Activated CD4-positive, alpha-beta T cell treated with anti-CD3 and anti-CD28 coated beads, Interleukin-2, amount 10 ng/mL, durations not matched to agents 24 days and 14 days (primary cell): ENCODE measurements at regions not wholly inside any gene's neighbourhood (a gene's known extent, or its start where the extent isn't known, plus 50 kb on each side); places are given as distances from the start of the nearest gene placed in this dataset.

ENCODE experiments used
- DNase-seq: peaks from one replicate; pipeline ENCODE4 v3.0.0; 2022
- H3K27ac Mint-ChIP-seq: one replicate; pipeline ENCODE4 v1.8.0; 2022; ENCODE audit warnings: mild to moderate bottlenecking, mixed read lengths
- H3K27me3 Mint-ChIP-seq: one replicate; pipeline ENCODE4 v1.8.0; 2022; ENCODE audit warnings: mixed read lengths
- H3K36me3 Mint-ChIP-seq: one replicate; pipeline ENCODE4 v1.8.0; 2022; ENCODE audit warnings: low read depth, mild to moderate bottlenecking, mixed read lengths
- H3K4me1 Mint-ChIP-seq: one replicate; pipeline ENCODE4 v1.8.0; 2021; ENCODE audit warnings: mixed read lengths
- H3K4me3 Mint-ChIP-seq: one replicate; pipeline ENCODE4 v1.8.0; 2022; ENCODE audit warnings: mild to moderate bottlenecking, moderate library complexity, mixed read lengths
- H3K9me3 Mint-ChIP-seq: one replicate; pipeline ENCODE4 v1.8.0; 2021; ENCODE audit warnings: mixed read lengths
- intact Hi-C: fragments of 100-400 bp; cut with micrococcal nuclease; formaldehyde crosslinking; loops from one replicate; pipeline ENCODE4 v1.15.1; 2023

- H3K36me3 Mint-ChIP-seq = no peaks in the 10 kb centered on the region
Observed at GRCh38 chr10:52451817-52452216, 137.7 kb downstream of the DKK1 start.

DNA sequence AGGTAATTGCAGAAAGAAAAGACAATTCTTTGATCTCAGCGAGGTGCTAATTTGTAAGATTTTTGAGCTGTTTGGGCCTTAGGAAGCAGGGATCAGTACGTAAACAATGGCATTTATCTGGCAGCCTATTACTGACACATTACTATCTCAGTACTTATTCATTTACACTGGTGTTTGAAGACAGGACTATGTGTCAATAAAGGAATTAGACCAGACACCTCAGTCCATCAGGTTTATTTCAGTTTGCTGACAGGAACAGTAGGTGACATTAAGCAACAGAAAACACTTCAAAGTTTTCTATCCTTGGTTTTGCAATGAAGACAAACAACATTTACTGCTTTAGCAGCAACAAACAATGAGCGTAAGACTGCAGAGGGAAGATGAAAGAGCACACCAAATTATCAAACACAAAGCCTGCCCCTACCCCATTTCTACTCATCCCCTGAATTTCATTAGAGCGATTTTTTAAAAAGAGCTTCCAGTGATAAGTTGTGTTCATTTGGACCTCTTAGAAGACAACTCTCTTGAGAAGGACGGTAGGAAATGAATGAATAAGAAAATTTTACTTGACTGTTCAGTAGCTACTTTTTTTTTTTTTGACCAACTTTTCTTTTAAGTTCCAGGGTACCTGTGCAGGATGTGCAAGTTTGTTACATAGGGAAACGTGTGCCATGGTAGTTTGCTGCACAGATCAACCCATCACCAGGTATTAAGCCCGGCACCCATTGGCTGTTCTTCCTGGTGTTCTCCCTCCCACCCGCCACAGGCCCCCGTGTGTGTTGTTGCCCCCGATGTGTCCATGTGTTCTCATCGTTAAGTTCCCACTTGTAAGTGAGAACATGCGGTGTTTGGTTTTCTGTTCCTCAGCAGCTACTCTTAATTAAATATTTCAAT is 138.8 kb downstream of the DKK1 start:
- Mint-ChIP-seq H3K27me3 (no peaks in the 10 kb centered on the region), H3K9me3 (no peaks in the 10 kb centered on the region), H3K27ac (no peak overlapping the region), H3K36me3 (no peaks in the 10 kb centered on the region), H3K4me3 (no peak overlapping the region), H3K4me1 (no peaks in the 10 kb centered on the region)
- DNase-seq = no peak
- intact Hi-C loops = no loop called here

More at GRCh38 chr10:52451817-52452216, 137.7 kb downstream of the DKK1 start:
- DNase-seq = no peak
- H3K27me3 Mint-ChIP-seq = no peaks in the 10 kb centered on the region
- H3K4me1 Mint-ChIP-seq = no peaks in the 10 kb centered on the region
- H3K4me3 Mint-ChIP-seq = no peak overlapping the region
- intact Hi-C loops = no loop called here
- no peak overlapping the region for H3K27ac Mint-ChIP-seq
- H3K9me3 Mint-ChIP-seq = no peaks in the 10 kb centered on the region

DNA sequence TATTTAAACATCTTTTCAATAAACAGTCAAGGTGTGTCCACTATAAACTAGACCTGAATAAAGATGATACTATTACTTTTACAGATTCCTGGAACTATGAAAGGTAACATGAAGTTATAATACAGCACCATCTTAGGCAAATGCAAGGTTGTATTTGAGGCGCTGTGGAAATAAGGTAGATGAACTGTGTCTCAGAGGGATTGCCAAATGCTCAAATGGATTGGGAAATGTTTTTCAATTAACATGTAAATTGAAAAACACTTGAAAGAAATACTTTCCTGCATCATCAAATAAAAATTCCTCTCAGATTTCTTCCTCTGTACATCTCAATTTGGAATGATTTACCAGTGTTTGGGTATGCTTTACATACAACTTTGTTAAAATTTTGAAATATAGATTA is 139.4 kb downstream of the DKK1 start:
- intact Hi-C loops = no loop called here
- no peaks in the 10 kb centered on the region for H3K9me3 Mint-ChIP-seq
- no peak overlapping the region for H3K27ac Mint-ChIP-seq
- DNase-seq = no peak
- H3K36me3 Mint-ChIP-seq = no peaks in the 10 kb centered on the region
- H3K4me3 Mint-ChIP-seq = no peak overlapping the region
- no peaks in the 10 kb centered on the region for H3K27me3 Mint-ChIP-seq
- no peaks in the 10 kb centered on the region for H3K4me1 Mint-ChIP-seq

- H3K36me3 Mint-ChIP-seq = no peaks in the 10 kb centered on the region
- intact Hi-C loops = no loop called here
- no peak overlapping the region for H3K27ac Mint-ChIP-seq
- DNase-seq = no peak
- H3K27me3 Mint-ChIP-seq = no peaks in the 10 kb centered on the region
- no peaks in the 10 kb centered on the region for H3K4me1 Mint-ChIP-seq
- H3K9me3 Mint-ChIP-seq = no peaks in the 10 kb centered on the region
- no peak overlapping the region for H3K4me3 Mint-ChIP-seq
Observed at GRCh38 chr10:52454491-52454890, 140.4 kb downstream of the DKK1 start.

DNA sequence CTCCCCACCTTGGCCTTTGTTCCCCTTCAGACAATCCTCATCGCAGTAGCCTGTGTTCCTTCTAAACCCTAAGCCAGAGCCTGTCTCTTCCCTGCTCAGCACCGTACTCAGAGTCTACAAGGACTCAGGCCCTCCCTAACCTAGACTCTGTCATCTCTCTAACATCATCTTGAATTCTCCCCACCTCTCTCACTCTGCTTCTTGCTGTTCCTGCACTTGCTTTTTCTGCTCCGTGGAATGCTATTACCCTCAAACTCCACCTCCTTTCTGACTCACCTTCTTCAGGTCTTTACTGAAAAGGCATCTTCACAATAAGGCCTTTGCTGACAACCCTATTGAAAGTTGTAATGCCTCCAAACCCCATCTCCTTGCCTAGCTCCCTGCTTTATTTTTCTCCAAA is 141.0 kb downstream of the DKK1 start:
- Mint-ChIP-seq H3K9me3 (no peaks in the 10 kb centered on the region), H3K4me1 (no peaks in the 10 kb centered on the region)

DNA sequence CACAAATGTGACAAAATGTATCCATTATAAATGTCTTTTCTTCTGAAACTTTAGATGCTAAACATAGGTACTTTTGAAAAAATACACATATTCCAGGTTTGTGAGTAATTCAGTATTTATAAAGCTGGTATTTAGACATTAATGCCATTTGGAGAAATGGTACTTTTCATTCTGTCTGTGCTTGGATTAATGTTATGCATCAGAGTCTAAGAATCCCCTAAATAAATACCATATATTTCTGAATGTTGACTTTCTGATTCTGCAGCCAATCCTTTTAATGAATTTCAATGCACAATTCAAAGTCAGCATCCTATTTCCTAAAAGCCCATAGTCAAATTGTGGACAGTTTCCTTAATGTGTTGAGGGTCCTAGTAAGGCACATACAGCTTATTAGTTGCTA is 145.0 kb downstream of the DKK1 start:
- no peak overlapping the region for H3K4me3 Mint-ChIP-seq

More for the DNA sequence above, 141.0 kb downstream of the DKK1 start:
- intact Hi-C loops = no loop called here
- DNase-seq = no peak
- H3K4me3 Mint-ChIP-seq = no peak overlapping the region
- H3K27me3 Mint-ChIP-seq = no peaks in the 10 kb centered on the region
- H3K36me3 Mint-ChIP-seq = no peaks in the 10 kb centered on the region
- no peak overlapping the region for H3K27ac Mint-ChIP-seq

DNA sequence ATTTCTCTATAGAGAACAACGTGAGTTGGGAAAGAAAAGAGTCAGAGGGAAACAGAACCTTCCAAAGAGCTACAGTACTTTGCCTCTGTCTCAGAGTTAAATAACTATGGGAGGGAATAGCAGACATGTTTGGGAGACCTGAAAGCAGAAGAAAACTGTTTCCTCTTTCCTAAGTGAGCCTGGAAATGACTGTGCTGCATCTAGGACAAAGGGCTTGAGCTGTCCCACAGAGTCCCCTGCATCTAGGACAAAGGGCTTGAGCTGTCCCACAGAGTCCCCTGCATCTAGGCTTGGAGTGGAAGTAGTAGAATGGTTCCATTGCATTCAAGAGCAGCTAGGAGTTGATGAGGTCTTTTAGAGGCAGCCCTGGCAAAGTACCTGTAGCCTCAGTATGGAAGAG is 149.7 kb downstream of the DKK1 start:
- Mint-ChIP-seq H3K27me3 (no peaks in the 10 kb centered on the region), H3K4me1 (no peaks in the 10 kb centered on the region), H3K27ac (no peak overlapping the region), H3K36me3 (no peaks in the 10 kb centered on the region), H3K4me3 (no peak overlapping the region), H3K9me3 (no peaks in the 10 kb centered on the region)
- intact Hi-C loops = no loop called here
- no peak for DNase-seq

More for the DNA sequence above, 145.0 kb downstream of the DKK1 start:
- Mint-ChIP-seq H3K27ac (no peak overlapping the region), H3K36me3 (no peaks in the 10 kb centered on the region), H3K9me3 (no peaks in the 10 kb centered on the region), H3K27me3 (no peaks in the 10 kb centered on the region), H3K4me1 (no peaks in the 10 kb centered on the region)
- no peak for DNase-seq
- intact Hi-C loops = no loop called here

- Mint-ChIP-seq H3K4me1 (no peaks in the 10 kb centered on the region), H3K4me3 (no peak overlapping the region)
Observed at GRCh38 chr10:52464368-52465124, 150.5 kb downstream of the DKK1 start.

GRCh38 chr10:52465202-52465601 is 151.1 kb downstream of the DKK1 start:
- Mint-ChIP-seq H3K27ac (no peak overlapping the region), H3K36me3 (no peaks in the 10 kb centered on the region), H3K9me3 (no peaks in the 10 kb centered on the region), H3K4me1 (no peaks in the 10 kb centered on the region), H3K4me3 (no peak overlapping the region), H3K27me3 (no peaks in the 10 kb centered on the region)
- intact Hi-C loops = no loop called here
- no peak for DNase-seq

More at GRCh38 chr10:52464368-52465124, 150.5 kb downstream of the DKK1 start:
- Mint-ChIP-seq H3K36me3 (no peaks in the 10 kb centered on the region), H3K27me3 (no peaks in the 10 kb centered on the region), H3K27ac (no peak overlapping the region), H3K9me3 (no peaks in the 10 kb centered on the region)
- DNase-seq = no peak
- intact Hi-C loops = no loop called here

GRCh38 chr10:52466464-52466863 is 152.4 kb downstream of the DKK1 start:
- DNase-seq = no peak
- Mint-ChIP-seq H3K36me3 (no peaks in the 10 kb centered on the region), H3K4me1 (no peaks in the 10 kb centered on the region), H3K27ac (no peak overlapping the region), H3K9me3 (no peaks in the 10 kb centered on the region), H3K4me3 (no peak overlapping the region), H3K27me3 (no peaks in the 10 kb centered on the region)
- intact Hi-C loops = no loop called here

DNA sequence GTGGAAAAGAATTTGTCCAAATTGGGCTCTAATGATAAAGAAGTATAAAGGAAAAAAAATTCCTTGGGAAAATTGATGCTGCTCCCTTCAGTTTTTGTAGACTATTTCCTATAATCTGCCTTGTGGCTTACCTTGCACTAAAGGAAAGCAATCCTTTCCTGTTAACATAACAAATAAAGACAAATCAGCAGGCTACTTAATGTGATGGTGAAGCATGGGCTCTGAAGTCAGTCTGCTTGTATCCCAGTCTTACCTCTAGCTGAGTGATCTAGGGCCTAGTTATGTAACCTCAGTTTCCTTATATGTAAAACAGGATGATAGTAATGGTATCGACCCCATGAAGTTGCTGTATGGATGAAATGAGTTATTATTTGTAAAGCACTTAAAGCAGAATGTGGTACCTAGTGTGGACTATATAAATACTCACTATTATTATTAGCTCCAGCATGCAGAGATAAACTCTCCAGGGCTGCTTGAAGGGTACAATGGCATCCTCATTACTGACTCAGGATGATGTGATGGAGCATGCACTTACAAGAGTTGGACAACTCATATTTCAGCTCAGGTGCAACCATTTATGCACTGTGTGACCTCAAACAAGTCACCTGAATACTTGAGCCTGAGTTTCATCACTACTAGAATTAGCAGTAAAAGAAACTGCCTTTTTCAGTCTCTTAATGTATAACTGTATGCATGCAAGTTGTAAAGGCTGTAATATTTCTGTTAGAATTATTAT is 156.1 kb downstream of the DKK1 start:
- intact Hi-C loops = no loop called here
- H3K36me3 Mint-ChIP-seq = no peaks in the 10 kb centered on the region
- H3K4me3 Mint-ChIP-seq = no peak overlapping the region
- H3K27me3 Mint-ChIP-seq = no peaks in the 10 kb centered on the region
- no peaks in the 10 kb centered on the region for H3K4me1 Mint-ChIP-seq
- no peak overlapping the region for H3K27ac Mint-ChIP-seq
- no peaks in the 10 kb centered on the region for H3K9me3 Mint-ChIP-seq
- DNase-seq = no peak

DNA sequence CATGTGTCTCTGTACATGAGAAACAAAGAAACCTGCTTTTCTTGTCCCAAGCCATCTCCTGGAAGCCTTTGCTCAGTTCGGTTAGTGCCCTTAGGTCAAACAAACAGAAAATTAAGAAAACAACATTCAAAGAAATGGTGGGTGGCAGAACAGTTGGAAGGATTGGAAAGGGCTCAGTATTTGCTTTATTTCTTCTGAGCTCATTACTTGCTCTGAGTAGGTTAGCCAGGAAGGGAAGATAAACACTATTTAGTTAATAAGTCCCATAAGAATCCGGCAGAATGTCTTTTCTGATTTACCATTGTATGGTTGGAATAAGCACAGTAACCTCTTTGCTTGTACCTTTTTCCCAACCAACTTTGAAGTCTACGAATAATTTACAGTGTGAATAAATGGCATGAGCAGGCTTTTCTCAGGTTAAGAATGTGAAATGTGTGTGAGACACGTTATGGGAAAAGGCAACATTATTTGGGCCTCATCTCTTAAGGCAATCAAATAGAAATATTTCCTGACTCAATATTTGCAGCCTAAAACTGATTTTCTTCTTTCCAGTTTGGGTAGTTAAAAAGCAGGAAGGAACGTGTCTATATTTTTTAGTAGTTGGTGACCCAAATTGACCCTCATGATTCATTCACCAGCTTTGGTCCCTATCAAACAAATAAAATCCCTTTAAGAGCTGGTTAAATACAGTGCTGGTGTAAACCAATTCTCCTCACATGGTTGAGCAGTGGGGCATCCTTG is 158.5 kb downstream of the DKK1 start:
- H3K36me3 Mint-ChIP-seq = no peaks in the 10 kb centered on the region
- no peaks in the 10 kb centered on the region for H3K4me1 Mint-ChIP-seq
- H3K27ac Mint-ChIP-seq = no peak overlapping the region
- no peak for DNase-seq
- intact Hi-C loops = no loop called here
- H3K4me3 Mint-ChIP-seq = no peak overlapping the region
- H3K9me3 Mint-ChIP-seq = no peaks in the 10 kb centered on the region
- no peaks in the 10 kb centered on the region for H3K27me3 Mint-ChIP-seq

GRCh38 chr10:52474265-52474664 is 160.2 kb downstream of the DKK1 start:
- intact Hi-C loops = no loop called here
- Mint-ChIP-seq H3K9me3 (no peaks in the 10 kb centered on the region), H3K27ac (no peak overlapping the region), H3K27me3 (no peaks in the 10 kb centered on the region), H3K4me1 (no peaks in the 10 kb centered on the region), H3K4me3 (no peak overlapping the region), H3K36me3 (no peaks in the 10 kb centered on the region)
- DNase-seq = no peak
